ENCODE measurements at regions not wholly inside any gene's neighbourhood (a gene's known extent, or its start where the extent isn't known, plus 50 kb on each side); places are given as distances from the start of the nearest gene placed in this dataset.

- TF ChIP-seq CTCF (IDR thresholded peaks at IDR 0.05), result no peak
- TF ChIP-seq EZH2 (IDR thresholded peaks at IDR 0.05; ENCODE audit: borderline replicate concordance, insufficient read depth, low read depth, low read length, poor library complexity, severe bottlenecking), result no peak
Observed at GRCh38 chr3:181868576-181869082, 156.9 kb downstream of the SOX2 start.
